NCI-H1694 treated with DMSO at 0.1 percent for 48 hours (cell line): ENCODE measurements at regions not wholly inside any gene's neighbourhood (a gene's known extent, or its start where the extent isn't known, plus 50 kb on each side); places are given as distances from the start of the nearest gene placed in this dataset.
"Not testable (repeated sequence)": the region's sequence is repeated elsewhere in the genome, so short reads cannot be mapped to it uniquely, and the experiment has no call there.

Source experiments
- DNase-seq: peaks from one replicate; lab custom pipeline; 2025; lab: John Stamatoyannopoulos, UW

DNA sequence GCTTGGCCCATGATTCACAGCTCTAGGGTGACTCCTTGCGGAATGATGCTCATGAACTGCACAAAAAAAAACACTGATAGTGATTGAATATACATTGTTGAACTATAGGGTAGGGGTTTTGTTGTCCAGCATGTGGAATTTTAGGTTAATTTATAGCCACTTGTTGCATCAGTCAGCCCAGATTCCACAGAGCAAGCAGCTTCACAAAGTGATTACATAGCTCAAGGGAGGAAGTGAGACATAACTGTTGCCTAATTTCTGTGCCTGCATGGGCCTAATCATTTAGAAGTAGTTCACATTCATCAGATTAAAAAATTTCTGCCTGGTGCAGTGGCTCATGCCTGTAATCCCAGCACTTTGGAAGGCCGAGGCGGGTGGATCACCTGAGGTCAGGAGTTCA is 142.2 kb upstream of the ZNF722 start:
- DNase-seq = not testable (repeated sequence)

DNA sequence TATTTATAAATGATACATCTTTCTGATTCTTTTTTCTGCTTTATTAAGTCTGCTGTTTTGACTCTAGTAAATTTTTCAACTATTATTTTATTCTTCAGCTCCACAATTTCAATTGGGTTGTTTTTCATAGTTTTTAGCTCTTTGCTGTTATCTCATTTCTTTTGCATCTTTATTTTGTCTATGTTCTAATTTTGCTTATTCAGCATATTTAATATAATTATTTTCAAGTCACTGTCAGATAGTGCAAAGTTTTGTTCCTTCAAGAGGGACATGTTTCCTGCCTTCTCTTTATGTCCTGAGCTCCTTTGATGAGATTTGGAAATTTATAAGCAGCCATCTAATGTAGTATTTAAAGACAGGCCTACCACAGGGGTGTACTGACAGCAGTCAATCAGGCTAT is 131.5 kb upstream of the ZNF722 start:
- DNase-seq = no peak

DNA sequence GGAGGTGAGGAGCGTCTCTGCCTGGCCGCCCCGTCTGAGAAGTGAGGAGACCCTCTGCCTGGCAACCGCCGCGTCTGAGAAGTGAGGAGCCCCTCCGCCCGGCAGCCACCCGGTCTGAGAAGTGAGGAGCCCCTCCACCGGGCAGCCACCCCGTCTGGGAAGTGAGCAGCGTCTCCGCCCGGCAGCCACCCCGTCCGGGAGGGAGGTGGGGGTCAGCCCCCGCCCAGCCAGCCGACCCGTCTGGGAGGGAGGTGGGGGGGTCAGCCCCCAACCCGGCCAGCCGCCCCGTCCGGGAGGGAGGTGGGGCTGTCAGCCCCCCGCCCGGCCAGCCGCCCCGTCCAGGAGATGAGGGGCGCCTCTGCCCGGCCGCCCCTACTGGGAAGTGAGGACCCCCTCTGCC is 124.4 kb upstream of the ZNF722 start:
- not testable (repeated sequence) for DNase-seq

DNA sequence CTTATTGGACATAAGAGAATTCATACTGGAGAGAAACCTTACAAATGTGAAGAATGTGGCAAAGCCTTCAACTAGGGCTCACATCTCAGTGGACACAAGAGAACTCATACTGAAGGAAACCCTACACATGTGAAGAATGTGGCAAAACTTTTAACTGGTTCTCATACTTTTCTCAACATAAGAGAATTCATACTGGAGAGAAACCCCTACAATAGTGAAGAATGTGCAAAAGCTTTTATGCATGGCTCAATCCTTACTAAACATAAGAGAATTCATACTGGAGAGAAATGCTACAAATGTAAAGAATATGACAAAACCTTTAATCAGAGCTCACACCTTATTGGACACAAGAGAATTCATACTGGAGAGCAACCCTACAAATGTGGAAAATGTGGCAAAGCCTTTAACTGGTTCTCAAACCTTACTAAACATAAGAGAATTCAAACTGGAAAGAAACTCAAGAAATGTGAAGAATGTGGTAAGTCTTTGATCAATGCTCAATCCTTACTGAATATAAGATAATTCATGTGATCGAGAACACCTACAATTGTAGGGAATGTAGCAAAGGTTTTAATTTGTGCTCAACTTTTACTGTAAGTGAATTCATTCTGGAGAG is 121.8 kb upstream of the ZNF722 start:
- no peak for DNase-seq

DNA sequence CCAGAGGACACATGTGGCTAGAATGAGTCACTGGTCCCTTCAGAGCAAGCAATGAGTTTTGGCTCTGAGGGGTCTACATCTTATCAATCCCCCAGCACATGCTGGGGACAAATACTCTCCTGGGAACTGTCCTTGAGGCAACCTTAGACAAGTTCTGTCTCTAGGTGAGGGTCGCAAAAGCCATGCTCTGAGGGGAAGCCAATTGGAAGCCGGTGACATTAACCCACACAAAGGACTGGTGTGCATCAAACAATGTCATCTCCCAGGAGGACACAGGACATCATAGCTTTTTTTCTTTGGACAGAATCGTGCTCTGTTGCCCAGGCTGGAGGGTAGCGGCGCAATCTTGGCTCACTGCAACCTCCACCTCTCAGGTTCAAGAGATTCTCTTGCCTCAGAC is 111.6 kb upstream of the ZNF722 start:
- no peak for DNase-seq

DNA sequence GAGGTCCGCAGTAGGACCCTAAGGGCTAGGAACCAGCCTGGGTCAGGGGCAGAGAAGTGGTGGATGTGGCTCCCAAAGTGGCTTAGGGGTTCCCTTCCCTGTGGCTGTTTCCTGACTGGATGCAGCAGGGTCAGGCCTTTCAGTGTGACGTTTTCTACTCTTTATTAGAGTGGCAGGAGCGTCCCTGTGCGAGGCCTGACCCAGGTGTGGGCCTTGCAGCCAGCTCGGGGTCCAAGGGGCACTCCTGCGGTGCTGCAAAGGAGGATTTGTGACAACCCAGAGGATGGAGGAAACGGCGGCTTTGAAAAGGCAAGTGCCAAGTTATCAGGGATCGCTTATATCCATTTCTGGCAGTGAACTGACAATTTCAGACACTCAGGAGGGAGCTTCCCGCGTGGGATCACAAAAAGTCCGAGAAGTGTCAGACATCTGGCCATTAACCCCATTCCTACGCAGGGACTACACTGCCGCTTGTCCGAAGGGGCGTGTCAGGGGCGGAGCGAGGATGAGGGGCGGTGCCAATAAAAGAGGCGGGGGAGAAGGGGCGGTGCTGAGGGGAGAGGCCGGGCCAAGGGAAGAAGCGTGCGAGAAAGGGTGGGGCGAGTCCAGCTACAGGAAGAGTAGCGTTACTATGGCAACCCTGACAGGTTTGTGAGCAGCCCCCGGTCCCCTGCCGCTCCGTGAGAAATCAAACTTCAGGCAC is 98.8 kb upstream of the ZNF722 start:
- no peak for DNase-seq

DNA sequence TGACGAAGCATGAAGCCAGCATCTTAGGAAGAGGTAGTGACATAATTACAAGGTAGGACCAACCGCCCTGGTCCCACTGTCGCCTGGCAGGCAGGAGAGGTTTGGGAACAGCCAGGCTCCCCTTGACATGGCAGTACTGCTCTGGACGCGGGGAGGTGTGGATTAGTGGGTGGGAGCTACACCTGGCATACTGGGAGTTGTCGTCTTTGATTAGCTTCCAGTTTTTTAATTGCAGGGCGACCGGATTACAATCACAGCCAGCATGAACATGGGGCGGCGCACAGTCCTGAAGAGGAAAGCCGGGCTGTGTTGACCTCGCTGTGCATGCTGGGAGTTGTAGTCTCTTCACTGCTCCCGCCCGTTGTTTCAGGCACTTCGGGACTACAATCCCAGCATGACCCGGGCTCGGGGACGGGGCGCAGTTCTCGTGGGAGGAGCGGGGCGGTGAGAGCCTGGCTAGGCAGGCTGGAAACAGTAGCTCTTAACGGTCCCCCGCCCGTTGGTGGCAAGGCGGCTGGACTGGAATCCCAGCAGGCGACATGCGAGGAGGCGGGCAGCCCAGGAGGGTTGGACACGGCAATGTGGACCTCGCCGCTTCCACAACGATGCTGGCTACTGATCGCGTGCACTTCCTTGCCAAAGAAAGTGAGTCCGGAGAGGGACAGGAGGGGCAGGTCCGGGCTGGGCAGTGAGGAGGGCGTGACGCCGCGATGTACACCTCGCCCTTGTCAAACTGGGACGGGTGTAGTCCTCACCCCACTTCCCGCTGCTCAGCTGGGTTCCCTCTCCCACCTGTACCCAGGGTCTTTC is 98.0 kb upstream of the ZNF722 start:
- DNase-seq = peak; percentile 17

DNA sequence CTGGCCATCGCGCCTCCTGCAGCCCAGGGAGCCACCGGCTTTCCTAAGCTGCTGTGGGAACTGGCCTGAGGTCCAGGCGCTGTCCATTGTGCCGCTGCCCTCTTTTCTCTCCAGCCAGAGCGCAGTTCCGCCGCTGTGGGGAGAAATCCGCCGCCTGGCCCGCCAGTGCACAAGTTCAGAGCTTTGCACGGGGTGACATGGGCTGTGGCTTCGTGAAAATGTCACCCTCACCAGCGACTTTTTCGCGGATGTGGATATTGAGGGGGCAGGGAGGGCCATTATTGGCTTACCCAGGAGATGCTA is 97.5 kb upstream of the ZNF722 start:
- not testable (repeated sequence) for DNase-seq

DNA sequence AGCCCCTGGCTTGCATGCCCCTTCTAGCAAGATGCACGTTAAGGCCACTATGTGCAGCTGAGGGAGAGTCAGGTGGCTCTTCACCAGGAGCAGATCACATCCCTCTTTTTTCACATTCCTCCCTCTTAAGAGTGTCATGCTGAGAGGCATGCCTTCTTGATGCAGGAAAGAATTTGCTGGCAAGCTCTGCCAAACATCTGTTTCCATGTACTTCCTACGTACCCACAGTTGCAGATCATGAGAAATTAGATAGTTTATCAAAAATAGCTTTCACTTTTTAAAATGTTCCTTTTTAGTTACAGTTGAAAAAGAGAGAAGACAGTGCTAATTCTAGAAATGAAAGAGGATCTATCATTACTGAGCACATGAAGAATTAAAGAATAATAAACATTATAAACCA is 79.7 kb upstream of the ZNF722 start:
- no peak for DNase-seq

DNA sequence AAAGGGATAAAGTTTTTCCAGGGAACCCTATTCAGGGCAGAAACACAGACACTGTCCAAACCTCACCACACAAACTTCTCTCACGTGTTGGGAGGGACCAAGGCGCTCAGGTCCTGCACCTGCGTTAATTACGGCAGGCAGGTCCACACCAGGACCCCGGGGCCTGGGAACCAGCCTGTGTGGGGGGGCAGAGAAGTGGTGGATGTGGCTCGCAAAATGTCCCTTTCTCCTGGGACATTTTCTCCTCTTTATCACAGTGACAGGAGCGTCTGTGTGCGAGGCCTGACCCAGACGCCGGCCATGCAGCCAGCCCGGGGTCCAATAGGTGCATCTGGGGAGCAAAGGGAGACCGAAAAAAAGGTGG is 73.4 kb upstream of the ZNF722 start:
- DNase-seq = no peak

DNA sequence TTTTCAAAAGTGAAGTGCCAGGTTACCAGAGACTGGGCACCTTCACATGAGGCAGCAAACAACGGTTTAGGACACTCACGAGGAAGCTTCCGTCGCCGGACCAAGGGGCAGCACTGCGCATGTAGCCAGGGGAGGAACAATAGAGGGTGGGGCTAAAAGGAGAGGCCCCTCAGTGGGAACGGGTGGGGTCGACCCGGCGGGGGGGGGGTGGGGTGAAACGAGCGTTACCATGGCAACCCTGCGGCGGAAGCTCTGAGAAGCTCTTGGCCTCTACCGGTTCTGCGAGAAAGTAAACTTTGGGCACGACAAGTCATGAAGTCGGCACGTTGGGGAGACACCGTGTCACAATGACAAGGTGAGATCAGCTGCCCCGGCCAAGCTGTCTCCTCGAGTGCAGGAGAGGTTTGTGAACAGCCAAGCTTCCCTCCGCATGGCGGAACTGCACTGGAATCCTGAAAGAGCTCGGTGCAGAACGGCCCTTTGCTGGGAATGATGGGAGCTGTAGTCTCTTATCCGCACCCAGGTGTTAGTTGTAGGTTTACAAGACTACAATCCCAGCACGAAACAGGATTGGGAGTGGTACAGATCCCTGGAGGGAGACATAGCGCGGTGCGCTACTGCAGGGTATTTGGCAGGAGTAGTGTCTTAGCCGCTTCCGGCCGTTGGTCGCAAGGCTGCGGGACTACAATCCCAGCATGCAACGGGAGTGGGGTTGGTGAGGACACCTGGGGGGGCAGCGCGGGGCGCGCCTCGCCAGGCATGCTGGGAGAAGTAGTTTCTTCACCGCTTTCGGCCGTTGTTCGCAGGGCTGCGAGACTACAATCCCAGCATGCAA is 72.8 kb upstream of the ZNF722 start:
- DNase-seq = peak; percentile 38

DNA sequence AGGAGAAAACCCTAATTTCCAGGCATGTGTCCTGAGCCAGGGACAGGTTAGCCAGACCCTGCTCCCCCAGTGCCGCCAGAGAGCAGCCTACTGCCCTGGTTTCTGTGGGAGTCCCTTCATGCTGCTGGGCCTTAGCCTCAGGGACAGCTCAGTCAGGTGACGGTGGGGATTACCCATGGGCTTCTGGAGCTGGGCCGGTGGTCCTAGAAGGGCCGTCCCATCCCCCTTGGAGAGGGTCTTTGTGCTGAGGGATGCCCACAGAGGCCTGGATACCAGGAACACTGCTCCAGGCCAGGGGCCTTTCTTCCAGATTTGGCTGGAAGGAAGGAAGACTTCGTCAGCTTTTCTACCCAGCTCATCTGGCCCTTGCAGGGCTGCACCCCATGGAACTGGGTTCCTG is 71.4 kb upstream of the ZNF722 start:
- DNase-seq = no peak

DNA sequence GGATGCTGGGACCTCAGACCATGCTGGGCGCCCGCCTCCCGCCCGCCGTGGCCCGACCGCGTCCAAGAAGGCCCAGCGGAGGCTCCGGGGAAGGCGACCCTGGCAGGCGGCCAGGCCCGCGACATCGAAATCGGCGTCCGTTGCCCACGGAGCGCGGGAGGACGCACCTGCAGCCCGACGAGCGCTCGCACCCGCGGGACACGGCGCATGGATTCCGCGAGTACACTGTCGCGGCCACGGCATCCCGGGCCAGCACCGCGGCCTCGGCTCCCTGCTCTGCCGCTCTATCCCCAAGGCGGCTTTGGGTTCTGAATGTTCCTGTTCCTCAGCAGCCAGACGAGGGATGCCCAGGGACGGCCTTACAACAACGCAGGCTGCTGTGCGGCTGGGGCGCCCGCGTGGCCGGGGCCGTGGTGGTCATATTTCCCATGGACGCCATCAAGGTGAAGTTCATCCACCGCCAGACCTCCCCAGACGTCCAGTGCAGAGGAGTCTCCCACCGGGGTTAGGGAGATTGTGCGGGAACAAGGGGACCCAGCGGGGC is 67.5 kb upstream of the ZNF722 start:
- no peak for DNase-seq

DNA sequence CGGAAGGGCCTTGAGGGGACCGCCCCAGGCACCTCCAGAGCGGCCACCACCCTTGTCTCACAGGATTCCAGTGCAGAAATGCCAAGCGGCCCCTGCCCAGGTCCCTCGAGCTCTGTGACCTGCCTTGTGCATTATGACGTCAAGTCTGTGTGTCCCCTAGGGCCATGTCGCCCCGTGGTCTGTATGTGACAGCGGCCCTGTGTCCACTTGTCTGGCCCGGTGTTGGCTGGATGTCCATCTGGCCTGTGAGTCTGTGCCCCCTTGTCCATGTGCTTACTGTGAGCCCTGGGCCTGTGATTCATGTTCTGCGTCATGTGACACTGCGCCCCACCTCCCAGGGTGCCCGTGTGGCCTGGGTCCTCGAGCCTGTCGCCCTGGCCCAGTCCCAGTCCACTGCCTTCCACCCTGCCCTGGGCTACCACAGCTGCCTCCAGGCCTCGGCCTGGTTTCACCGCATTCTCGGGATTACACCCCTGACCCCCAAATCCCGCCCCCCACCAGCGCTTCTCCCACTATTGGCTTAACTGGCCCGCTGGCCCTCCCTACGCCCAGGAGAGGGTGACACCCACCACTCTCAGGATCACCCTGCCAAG is 66.6 kb upstream of the ZNF722 start:
- no peak for DNase-seq
